ENCODE measurements at regions not wholly inside any gene's neighbourhood (a gene's known extent, or its start where the extent isn't known, plus 50 kb on each side); places are given as distances from the start of the nearest gene placed in this dataset.

DNA sequence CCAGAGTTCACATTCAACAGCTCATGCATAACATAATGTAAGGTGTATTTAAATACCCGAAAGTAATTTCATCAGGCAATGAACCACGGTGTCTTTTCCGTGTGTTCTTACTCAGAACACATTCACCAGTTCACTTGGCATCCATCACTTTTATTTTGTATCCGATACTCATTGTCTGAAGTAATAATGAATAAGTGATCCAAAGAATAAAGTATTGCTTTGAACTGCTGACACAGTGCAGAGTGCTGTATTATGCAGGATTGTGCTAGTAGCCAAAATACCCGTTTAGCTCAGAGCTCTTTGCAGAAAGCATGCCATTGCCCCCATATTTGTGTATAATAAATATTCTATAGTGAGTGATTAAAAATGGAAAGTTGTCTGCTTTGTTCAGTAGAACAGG is 460.9 kb upstream of the KCNMB2 start:
- H3K27ac ChIP-seq (ENCODE audit: low read depth, low read length): no peak overlapping the region
- H3K4me1 ChIP-seq (ENCODE audit: insufficient read depth, low read length): peaks cover 7% of the 10 kb centered on the region
- no peaks in the 10 kb centered on the region for H4K20me1 ChIP-seq (ENCODE audit: insufficient read depth, low read length)
- no peak for DNase-seq (ENCODE audit: insufficient read length, low spot score, missing footprints)
- H3K4me3 ChIP-seq (ENCODE audit: insufficient read depth, low read length): no peak overlapping the region
- TF ChIP-seq CTCF (IDR thresholded peaks at IDR 0.05; ENCODE audit: extremely low read depth, low read depth, low read length): no peak
- no peaks in the 10 kb centered on the region for H3K79me2 ChIP-seq (ENCODE audit: insufficient read depth, low read length)
- H3K9me3 ChIP-seq (ENCODE audit: low read depth, low read length): no peaks in the 10 kb centered on the region
- no peak overlapping the region for H3K4me2 ChIP-seq (ENCODE audit: insufficient read depth, low read length)
- H3K36me3 ChIP-seq (ENCODE audit: insufficient read depth, low read length): no peaks in the 10 kb centered on the region
- no peaks in the 10 kb centered on the region for H3K27me3 ChIP-seq (ENCODE audit: insufficient read depth, low read length)
- no peak overlapping the region for H2AFZ ChIP-seq (ENCODE audit: low read length)

DNA sequence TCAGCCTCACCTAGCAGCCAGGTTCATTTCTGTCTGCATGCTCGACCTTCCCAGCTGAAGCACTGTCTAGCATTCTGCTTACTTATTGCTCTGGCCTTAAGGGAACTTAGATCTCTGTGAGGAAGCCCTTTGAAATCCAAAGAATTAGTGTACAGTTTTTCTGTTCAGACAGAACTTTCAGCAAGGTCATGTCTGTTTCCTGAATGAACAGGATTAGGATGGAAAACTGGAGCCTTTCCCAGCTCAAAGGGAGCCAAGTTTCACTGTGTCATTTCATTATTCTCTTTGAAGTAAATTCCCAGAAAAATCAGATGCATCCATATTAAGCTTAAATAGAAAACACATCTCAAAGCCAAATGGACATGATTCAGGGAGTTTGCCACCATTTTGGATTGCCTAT is 457.3 kb upstream of the KCNMB2 start:
- TF ChIP-seq CTCF (IDR thresholded peaks at IDR 0.05; ENCODE audit: extremely low read depth, low read depth, low read length): no peak
- no peaks in the 10 kb centered on the region for H3K27me3 ChIP-seq (ENCODE audit: insufficient read depth, low read length)
- H3K4me2 ChIP-seq (ENCODE audit: insufficient read depth, low read length): peak overlapping the region; percentile 10
- peaks cover 10% of the 10 kb centered on the region for H3K4me1 ChIP-seq (ENCODE audit: insufficient read depth, low read length)
- DNase-seq (ENCODE audit: insufficient read length, low spot score, missing footprints): peak; percentile 43
- H3K27ac ChIP-seq (ENCODE audit: low read depth, low read length): peak overlapping the region; percentile 5
- no peaks in the 10 kb centered on the region for H3K79me2 ChIP-seq (ENCODE audit: insufficient read depth, low read length)
- H3K4me3 ChIP-seq (ENCODE audit: insufficient read depth, low read length): no peak overlapping the region
- peak overlapping the region; percentile 82 for H2AFZ ChIP-seq (ENCODE audit: low read length)
- no peaks in the 10 kb centered on the region for H3K36me3 ChIP-seq (ENCODE audit: insufficient read depth, low read length)
- H4K20me1 ChIP-seq (ENCODE audit: insufficient read depth, low read length): no peaks in the 10 kb centered on the region
- no peaks in the 10 kb centered on the region for H3K9me3 ChIP-seq (ENCODE audit: low read depth, low read length)

- no peaks in the 10 kb centered on the region for H3K27me3 ChIP-seq (ENCODE audit: insufficient read depth, low read length)
- peaks cover 20% of the 10 kb centered on the region for H3K4me1 ChIP-seq (ENCODE audit: insufficient read depth, low read length)
- H3K4me2 ChIP-seq (ENCODE audit: insufficient read depth, low read length): no peak overlapping the region
- H3K36me3 ChIP-seq (ENCODE audit: insufficient read depth, low read length): no peaks in the 10 kb centered on the region
- TF ChIP-seq CTCF (IDR thresholded peaks at IDR 0.05; ENCODE audit: extremely low read depth, low read depth, low read length): no peak
- no peak for DNase-seq (ENCODE audit: insufficient read length, low spot score, missing footprints)
- H4K20me1 ChIP-seq (ENCODE audit: insufficient read depth, low read length): no peaks in the 10 kb centered on the region
- no peaks in the 10 kb centered on the region for H3K79me2 ChIP-seq (ENCODE audit: insufficient read depth, low read length)
- no peaks in the 10 kb centered on the region for H3K9me3 ChIP-seq (ENCODE audit: low read depth, low read length)
- H2AFZ ChIP-seq (ENCODE audit: low read length): no peak overlapping the region
- H3K27ac ChIP-seq (ENCODE audit: low read depth, low read length): no peak overlapping the region
- no peak overlapping the region for H3K4me3 ChIP-seq (ENCODE audit: insufficient read depth, low read length)
Measured at GRCh38 chr3:178079966-178080365, 456.3 kb upstream of the KCNMB2 start.

GRCh38 chr3:178082326-178082906 is 453.8 kb upstream of the KCNMB2 start:
- no peak for DNase-seq (ENCODE audit: insufficient read length, low spot score, missing footprints)
- no peaks in the 10 kb centered on the region for H3K36me3 ChIP-seq (ENCODE audit: insufficient read depth, low read length)
- no peaks in the 10 kb centered on the region for H3K9me3 ChIP-seq (ENCODE audit: low read depth, low read length)
- no peak overlapping the region for H2AFZ ChIP-seq (ENCODE audit: low read length)
- H3K27me3 ChIP-seq (ENCODE audit: insufficient read depth, low read length): no peaks in the 10 kb centered on the region
- no peak overlapping the region for H3K4me2 ChIP-seq (ENCODE audit: insufficient read depth, low read length)
- H3K79me2 ChIP-seq (ENCODE audit: insufficient read depth, low read length): no peaks in the 10 kb centered on the region
- no peaks in the 10 kb centered on the region for H4K20me1 ChIP-seq (ENCODE audit: insufficient read depth, low read length)
- H3K4me1 ChIP-seq (ENCODE audit: insufficient read depth, low read length): peaks cover 31% of the 10 kb centered on the region
- no peak overlapping the region for H3K27ac ChIP-seq (ENCODE audit: low read depth, low read length)
- TF ChIP-seq CTCF (IDR thresholded peaks at IDR 0.05; ENCODE audit: extremely low read depth, low read depth, low read length): no peak
- H3K4me3 ChIP-seq (ENCODE audit: insufficient read depth, low read length): no peak overlapping the region

All from osteoblast (primary cell).